Kidney (tissue), 13 donors: ENCODE measurements at regions not wholly inside any gene's neighbourhood (a gene's known extent, or its start where the extent isn't known, plus 50 kb on each side); places are given as distances from the start of the nearest gene placed in this dataset.

Source experiments
- DNase-seq, 5 donors: peaks; one replicate each; pipeline ENCODE4 v3.0.0-alpha.2; 2013 to 2020
- FAIRE-seq: peaks from 2 replicates; lab custom pipeline; 2012; peaks lifted over from hg19 to GRCh38; lab: Jason Lieb, UNC
- H3K27ac ChIP-seq, 2 donors: one replicate each; pipeline ENCODE4 v1.7.0; 2013; ENCODE audit warnings: low read depth in 2 of 2, low read length in 2 of 2, inconsistent platforms in 1 of 2
- H3K27me3 ChIP-seq: one replicate; pipeline ENCODE4 v1.7.1; 2013; ENCODE audit warnings: low read length, inconsistent platforms; ENCODE audit not compliant: control insufficient read depth, insufficient read depth
- H3K36me3 ChIP-seq, 3 donors: one replicate each; pipeline versions ENCODE4 v1.7.0 to v1.7.1; 2013; ENCODE audit warnings: low read length in 3 of 3, control low read depth in 1 of 3, inconsistent platforms in 1 of 3; ENCODE audit not compliant: insufficient read depth in 3 of 3, control insufficient read depth in 2 of 3
- H3K4me1 ChIP-seq, 3 donors: one replicate each; pipeline versions ENCODE4 v1.7.0 to v1.7.1; 2013; ENCODE audit warnings: low read length in 3 of 3, inconsistent platforms in 1 of 3, low read depth in 1 of 3; ENCODE audit not compliant: control insufficient read depth in 2 of 3, insufficient read depth in 2 of 3
- H3K4me3 ChIP-seq, 3 donors: one replicate each; pipeline versions ENCODE4 v1.7.0 to v1.8.1; 2013; ENCODE audit warnings: low read length in 3 of 3, control low read depth in 1 of 3, inconsistent platforms in 1 of 3
- H3K9ac ChIP-seq, 3 donors: one replicate each; pipeline versions ENCODE4 v1.7.0 to v1.7.1; 2013; ENCODE audit warnings: low read length in 3 of 3, control low read depth in 1 of 3, inconsistent platforms in 1 of 3
- H3K9me3 ChIP-seq, 3 donors: one replicate each; pipeline versions ENCODE4 v1.7.0 to v1.7.1; 2013; ENCODE audit warnings: low read length in 3 of 3, control low read depth in 1 of 3, inconsistent platforms in 1 of 3; ENCODE audit not compliant: control insufficient read depth in 2 of 3, insufficient read depth in 1 of 3
- intact Hi-C: fragments of 100-400 bp; cut with DNase I; formaldehyde crosslinking; loops from one replicate; pipeline ENCODE4 v1.11.1; 2022
- TF ChIP-seq, protein P1 (sequence below): IDR thresholded peaks from 3 replicates; pipeline ENCODE4 v1.5.1; 2012; ENCODE audit warnings: mild to moderate bottlenecking, moderate library complexity, borderline replicate concordance; ENCODE audit not compliant: insufficient read depth; ENCODE audit errors: extremely low read depth
- donor health status: control.
- donor health status: control.
- donor health status: control.
- donor health status: control.
- donor health status: control.
- donor health status: DM: yes; HTN: yes; CAD: no.
- donor health status: Normal renal cell carcinoma (clear cell type).

DNA sequence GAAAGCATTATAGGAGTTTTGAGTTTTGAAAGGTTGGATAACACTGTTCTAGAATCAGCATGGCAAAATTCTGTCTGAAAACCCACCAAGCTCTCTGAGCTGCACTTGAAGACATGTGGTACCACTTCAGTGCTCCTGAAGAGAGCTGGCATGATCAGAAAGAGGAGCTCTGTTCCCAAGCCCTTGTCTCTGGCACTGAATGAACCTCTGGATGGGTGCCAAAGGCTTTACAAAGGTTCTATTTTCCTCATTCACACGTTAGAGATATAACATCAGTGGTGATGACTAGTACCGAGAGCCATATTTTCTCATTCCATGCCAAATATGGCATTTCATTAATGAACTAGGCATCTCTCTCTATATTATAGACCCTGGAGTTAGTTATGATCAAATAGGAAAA, 301.8 kb upstream of the ID4 start:
- Histone ChIP-seq H3K27me3 (no peaks in the 10 kb centered on the region), H3K27ac (no peak overlapping the region), H3K4me1 (peaks cover 0 to 3% (median 0%) of the 10 kb centered on the region in 3 donors), H3K9ac (no peak overlapping the region), H3K9me3 (no peaks in the 10 kb centered on the region), H3K4me3 (no peak overlapping the region), H3K36me3 (no peaks in the 10 kb centered on the region)
- FAIRE-seq (no peak), DNase-seq (no peak)
- intact Hi-C loops = no loop called here
- TF ChIP-seq, protein P1, sequence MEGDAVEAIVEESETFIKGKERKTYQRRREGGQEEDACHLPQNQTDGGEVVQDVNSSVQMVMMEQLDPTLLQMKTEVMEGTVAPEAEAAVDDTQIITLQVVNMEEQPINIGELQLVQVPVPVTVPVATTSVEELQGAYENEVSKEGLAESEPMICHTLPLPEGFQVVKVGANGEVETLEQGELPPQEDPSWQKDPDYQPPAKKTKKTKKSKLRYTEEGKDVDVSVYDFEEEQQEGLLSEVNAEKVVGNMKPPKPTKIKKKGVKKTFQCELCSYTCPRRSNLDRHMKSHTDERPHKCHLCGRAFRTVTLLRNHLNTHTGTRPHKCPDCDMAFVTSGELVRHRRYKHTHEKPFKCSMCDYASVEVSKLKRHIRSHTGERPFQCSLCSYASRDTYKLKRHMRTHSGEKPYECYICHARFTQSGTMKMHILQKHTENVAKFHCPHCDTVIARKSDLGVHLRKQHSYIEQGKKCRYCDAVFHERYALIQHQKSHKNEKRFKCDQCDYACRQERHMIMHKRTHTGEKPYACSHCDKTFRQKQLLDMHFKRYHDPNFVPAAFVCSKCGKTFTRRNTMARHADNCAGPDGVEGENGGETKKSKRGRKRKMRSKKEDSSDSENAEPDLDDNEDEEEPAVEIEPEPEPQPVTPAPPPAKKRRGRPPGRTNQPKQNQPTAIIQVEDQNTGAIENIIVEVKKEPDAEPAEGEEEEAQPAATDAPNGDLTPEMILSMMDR = no peak

DNA sequence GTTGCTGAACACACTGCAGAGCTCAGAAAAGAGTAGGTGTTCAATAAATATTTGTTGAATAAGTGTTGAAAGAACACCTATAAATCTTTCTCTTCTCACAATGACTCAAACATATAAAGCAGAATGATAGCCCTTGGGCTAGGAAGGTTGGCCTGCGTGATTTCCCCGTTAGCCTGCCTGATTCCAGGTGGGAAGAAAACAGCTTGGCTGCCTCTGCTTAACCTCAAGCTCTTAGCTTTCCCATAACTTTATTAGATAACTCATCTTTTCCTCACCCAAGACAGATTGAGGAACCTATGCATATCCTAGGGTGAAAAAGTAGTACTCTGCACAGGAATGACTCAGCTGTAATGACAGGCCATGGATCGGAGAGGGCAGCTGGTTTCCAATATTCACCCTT, 300.3 kb upstream of the ID4 start:
- no peak for FAIRE-seq
- Histone ChIP-seq H3K36me3 (no peaks in the 10 kb centered on the region), H3K9me3 (no peaks in the 10 kb centered on the region), H3K27ac (no peak overlapping the region), H3K9ac (no peak overlapping the region), H3K27me3 (no peaks in the 10 kb centered on the region), H3K4me3 (no peak overlapping the region), H3K4me1 (peaks cover 0 to 3% (median 0%) of the 10 kb centered on the region in 3 donors)
- TF ChIP-seq, protein P1 = no peak
- DNase-seq = no peak
- intact Hi-C loops = no loop called here

DNA sequence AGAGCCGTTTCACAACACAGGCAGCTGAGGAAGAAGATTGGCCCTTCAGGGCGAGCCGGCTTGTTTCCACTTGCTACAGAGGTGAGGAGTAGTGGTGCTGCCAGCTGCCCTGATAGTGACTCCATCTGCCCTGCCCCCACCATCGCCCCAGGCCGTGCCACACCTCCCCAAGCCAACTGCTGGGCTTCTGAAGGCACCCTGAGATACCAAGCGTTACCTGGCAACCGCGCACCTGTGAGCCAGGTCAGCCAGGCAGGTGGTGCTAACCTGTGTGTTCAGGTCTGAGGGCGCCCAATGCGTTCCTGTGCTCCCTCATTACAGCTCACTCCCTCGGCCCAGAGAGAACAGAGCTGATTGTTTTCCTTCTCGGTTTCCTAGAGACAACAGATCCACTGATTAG, 299.1 kb upstream of the ID4 start:
- DNase-seq (peak; percentile 81 to 95 (median 87)), FAIRE-seq (no peak)
- Histone ChIP-seq H3K4me1 (peaks cover 0 to 3% (median 0%) of the 10 kb centered on the region in 3 donors), H3K4me3 (no peak overlapping the region), H3K36me3 (no peaks in the 10 kb centered on the region), H3K27me3 (no peaks in the 10 kb centered on the region), H3K9me3 (no peaks in the 10 kb centered on the region), H3K9ac (no peak overlapping the region), H3K27ac (no peak overlapping the region)
- intact Hi-C loops = no loop called here
- TF ChIP-seq, protein P1 = no peak

DNA sequence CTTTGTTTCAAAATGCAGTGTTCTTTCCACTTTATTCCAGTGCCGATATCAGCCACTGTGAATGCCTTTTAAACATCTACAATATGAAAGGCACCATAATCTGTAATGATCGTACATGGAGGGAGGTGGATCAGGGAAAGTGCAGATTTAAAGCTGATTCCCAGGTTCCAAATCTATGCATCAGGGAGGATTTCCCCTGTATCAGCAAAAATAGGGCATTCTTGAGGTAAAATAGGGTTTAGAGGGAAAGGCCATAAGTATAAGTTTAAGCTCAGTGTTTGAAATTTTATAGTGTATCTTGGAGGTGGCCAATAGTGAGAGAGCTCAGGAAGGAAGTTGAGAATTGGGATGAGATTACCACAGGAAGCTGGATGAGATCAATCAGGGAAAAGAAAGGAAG, 289.7 kb upstream of the ID4 start:
- no peaks in the 10 kb centered on the region for H3K36me3 ChIP-seq
- no peak for FAIRE-seq
- TF ChIP-seq, protein P1 = no peak
- no peak for DNase-seq
- H3K9ac ChIP-seq = no peak overlapping the region
- H3K4me3 ChIP-seq = no peak overlapping the region
- H3K27ac ChIP-seq = no peak overlapping the region
- H3K4me1 ChIP-seq = no peaks in the 10 kb centered on the region
- no peaks in the 10 kb centered on the region for H3K9me3 ChIP-seq
- intact Hi-C loops = no loop called here
- H3K27me3 ChIP-seq = no peaks in the 10 kb centered on the region
